ENCODE measurements at regions not wholly inside any gene's neighbourhood (a gene's known extent, or its start where the extent isn't known, plus 50 kb on each side); places are given as distances from the start of the nearest gene placed in this dataset.

GRCh38 chr3:17820704-17821103 lies 78.3 kb upstream of the TBC1D5 start:
- TF ChIP-seq CREB1 (IDR thresholded peaks at IDR 0.05; ENCODE audit: low read depth) = no peak
- no peak for TF ChIP-seq EP300 (IDR thresholded peaks at IDR 0.05; ENCODE audit: borderline replicate concordance)
- no peak for TF ChIP-seq TEAD4 (IDR thresholded peaks at IDR 0.05)
- no peak for TF ChIP-seq MAX (IDR thresholded peaks at IDR 0.05)
- no peak for TF ChIP-seq USF1 (IDR thresholded peaks at IDR 0.05)
- no peak for TF ChIP-seq CEBPB (IDR thresholded peaks at IDR 0.05)
- no peak for TF ChIP-seq ZBTB7A (IDR thresholded peaks at IDR 0.05; ENCODE audit: low read depth)
- TF ChIP-seq RAD21 (IDR thresholded peaks at IDR 0.05; ENCODE audit: low read depth) = no peak
- no peak for TF ChIP-seq TCF12 (IDR thresholded peaks at IDR 0.05; ENCODE audit: low read depth)
- TF ChIP-seq NFIC (IDR thresholded peaks at IDR 0.05) = no peak
- TF ChIP-seq FOXM1 (IDR thresholded peaks at IDR 0.05; ENCODE audit: borderline replicate concordance, low read depth) = no peak
- TF ChIP-seq YY1 (IDR thresholded peaks at IDR 0.05; ENCODE audit: low read depth) = no peak
- no peak for TF ChIP-seq REST (IDR thresholded peaks at IDR 0.05; ENCODE audit: low read depth)
- TF ChIP-seq EGR1 (IDR thresholded peaks at IDR 0.05) = no peak
- no peak for TF ChIP-seq TAF1 (IDR thresholded peaks at IDR 0.05; ENCODE audit: low read depth)

- TF ChIP-seq YY1 (IDR thresholded peaks at IDR 0.05; ENCODE audit: low read depth) = no peak
Observed at GRCh38 chr3:17820275-17820674, 77.8 kb upstream of the TBC1D5 start.

- TF ChIP-seq RAD21 (IDR thresholded peaks at IDR 0.05; ENCODE audit: low read depth) (no peak), MAX (IDR thresholded peaks at IDR 0.05) (no peak), FOXM1 (IDR thresholded peaks at IDR 0.05; ENCODE audit: borderline replicate concordance, low read depth) (no peak), EGR1 (IDR thresholded peaks at IDR 0.05) (no peak), TCF12 (IDR thresholded peaks at IDR 0.05; ENCODE audit: low read depth) (no peak), TAF1 (IDR thresholded peaks at IDR 0.05; ENCODE audit: low read depth) (no peak), YY1 (IDR thresholded peaks at IDR 0.05; ENCODE audit: low read depth) (no peak), USF1 (IDR thresholded peaks at IDR 0.05) (no peak), REST (IDR thresholded peaks at IDR 0.05; ENCODE audit: low read depth) (no peak), ZBTB7A (IDR thresholded peaks at IDR 0.05; ENCODE audit: low read depth) (no peak), NFIC (IDR thresholded peaks at IDR 0.05) (no peak)
Observed at GRCh38 chr3:17817545-17817944, 75.1 kb upstream of the TBC1D5 start.

GRCh38 chr3:17811646-17812045 lies 69.2 kb upstream of the TBC1D5 start:
- no peak for TF ChIP-seq TAF1 (IDR thresholded peaks at IDR 0.05; ENCODE audit: low read depth)
- TF ChIP-seq RAD21 (IDR thresholded peaks at IDR 0.05; ENCODE audit: low read depth) = no peak
- no peak for TF ChIP-seq NFIC (IDR thresholded peaks at IDR 0.05)
- TF ChIP-seq CEBPB (IDR thresholded peaks at IDR 0.05) = no peak
- TF ChIP-seq MAX (IDR thresholded peaks at IDR 0.05) = no peak
- TF ChIP-seq ZBTB7A (IDR thresholded peaks at IDR 0.05; ENCODE audit: low read depth) = no peak
- no peak for TF ChIP-seq FOXM1 (IDR thresholded peaks at IDR 0.05; ENCODE audit: borderline replicate concordance, low read depth)
- no peak for TF ChIP-seq EGR1 (IDR thresholded peaks at IDR 0.05)
- no peak for TF ChIP-seq USF1 (IDR thresholded peaks at IDR 0.05)
- no peak for TF ChIP-seq REST (IDR thresholded peaks at IDR 0.05; ENCODE audit: low read depth)
- no peak for TF ChIP-seq TCF12 (IDR thresholded peaks at IDR 0.05; ENCODE audit: low read depth)
- TF ChIP-seq TEAD4 (IDR thresholded peaks at IDR 0.05) = no peak
- TF ChIP-seq EP300 (IDR thresholded peaks at IDR 0.05; ENCODE audit: borderline replicate concordance) = no peak
- TF ChIP-seq CREB1 (IDR thresholded peaks at IDR 0.05; ENCODE audit: low read depth) = no peak
- TF ChIP-seq YY1 (IDR thresholded peaks at IDR 0.05; ENCODE audit: low read depth) = no peak

All from Ishikawa (cell line).